SU-DHL-6 (cell line): ENCODE measurements at regions not wholly inside any gene's neighbourhood (a gene's known extent, or its start where the extent isn't known, plus 50 kb on each side); places are given as distances from the start of the nearest gene placed in this dataset.

Experiments used
- H2AFZ ChIP-seq: fragments of 200-600 bp; sonication (generic); 2 replicates; pipeline ENCODE4 v1.6.1; 2014; ENCODE audit warnings: low read depth, mild to moderate bottlenecking, moderate library complexity, mixed read lengths, antibody characterized with exemption, low read length; ENCODE audit not compliant: severe bottlenecking
- H3F3A ChIP-seq: fragments of 200-600 bp; shearing (Covaris generic); 2 replicates; pipeline ENCODE4 v1.6.0; 2016; ENCODE audit warnings: antibody characterized with exemption, mild to moderate bottlenecking; ENCODE audit not compliant: insufficient read depth
- H3K27ac ChIP-seq: fragments of 200-600 bp; sonication (generic); 2 replicates; pipeline ENCODE4 v1.5.1; 2016; ENCODE audit warnings: low read depth, mild to moderate bottlenecking, low read length, moderate library complexity, mixed read lengths
- H3K27me3 ChIP-seq: fragments of 200-600 bp; sonication (generic), shearing (Covaris generic); 2 replicates; pipeline ENCODE4 v1.6.0; 2014; ENCODE audit warnings: mild to moderate bottlenecking, low read length
- H3K36me3 ChIP-seq: fragments of 200-600 bp; sonication (generic); 2 replicates; pipeline ENCODE4 v1.6.1; 2014; ENCODE audit warnings: mild to moderate bottlenecking, low read length, mixed read lengths
- H3K4me2 ChIP-seq: fragments of 300-600, 200-600 bp; shearing (Covaris generic), sonication (generic); 2 replicates; pipeline ENCODE4 v1.6.0; 2014; ENCODE audit warnings: low read length, low read depth, mild to moderate bottlenecking; ENCODE audit not compliant: poor library complexity, severe bottlenecking
- H3K4me3 ChIP-seq: fragments of 200-600 bp; sonication (generic); 2 replicates; pipeline ENCODE4 v1.5.1; 2014; ENCODE audit warnings: antibody characterized with exemption, low read length, mild to moderate bottlenecking, mixed read lengths; ENCODE audit not compliant: insufficient read depth, poor library complexity, severe bottlenecking
- H3K79me2 ChIP-seq: fragments of 200-600 bp; sonication (generic); 2 replicates; pipeline ENCODE4 v1.6.1; 2014; ENCODE audit warnings: mild to moderate bottlenecking, low read length, moderate library complexity; ENCODE audit not compliant: insufficient read depth
- H3K9ac ChIP-seq: fragments of 200-600 bp; sonication (generic); 2 replicates; pipeline ENCODE4 v1.7.0; 2014; ENCODE audit warnings: mild to moderate bottlenecking, low read length
- H3K9me2 ChIP-seq: fragments of 200-600 bp; sonication (generic); replicated peaks from 2 replicates; pipeline ENCODE4 v1.6.1; 2014; ENCODE audit warnings: low read length; ENCODE audit not compliant: insufficient read depth
- H3K9me3 ChIP-seq: fragments of 200-600 bp; sonication (generic); 2 replicates; pipeline ENCODE4 v1.6.1; 2014; ENCODE audit warnings: low read length, mixed read lengths; ENCODE audit not compliant: insufficient read depth
- H4K20me1 ChIP-seq: fragments of 200-600 bp; sonication (generic); 2 replicates; pipeline ENCODE4 v1.6.1; 2014; ENCODE audit warnings: low read depth, mild to moderate bottlenecking, antibody characterized with exemption, low read length, moderate library complexity, mixed read lengths
- EZH2phosphoT487 ChIP-seq: fragments of 200-600 bp; sonication (generic), shearing (Covaris generic); conservative IDR thresholded peaks from 2 replicates; pipeline ENCODE4 v1.6.1; 2018; ENCODE audit warnings: mild to moderate bottlenecking, antibody characterized with exemption, low read length, moderate library complexity, mixed read lengths
- TF ChIP-seq, protein P1 (sequence below): fragments of 200-600 bp; sonication (generic); IDR thresholded peaks from one replicate; pipeline ENCODE4 v1.5.1; 2017; ENCODE audit warnings: antibody characterized with exemption, mild to moderate bottlenecking, low read length, moderate library complexity; ENCODE audit not compliant: insufficient read depth, poor library complexity, severe bottlenecking

DNA sequence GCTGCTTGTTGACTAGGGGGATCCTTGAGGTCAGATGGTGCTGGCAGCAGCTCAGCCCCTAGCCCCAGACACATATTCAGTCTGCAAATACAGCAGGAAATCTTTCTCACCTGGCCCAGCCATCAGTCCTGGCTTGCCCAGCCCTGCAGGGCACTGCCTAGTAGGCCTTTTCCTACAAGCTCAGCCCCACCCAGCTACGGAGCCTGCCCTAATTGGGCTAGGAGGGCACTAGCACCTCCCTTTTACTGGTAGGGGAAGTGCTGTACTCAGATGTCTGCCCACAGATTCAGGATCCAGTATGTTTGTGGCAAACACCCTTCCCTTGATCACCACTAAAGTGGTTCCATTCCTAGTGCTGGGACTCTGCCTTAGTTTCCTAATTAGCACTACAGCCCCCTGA is 257.1 kb upstream of the CADM1 start:
- no peaks in the 10 kb centered on the region for H3F3A ChIP-seq

DNA sequence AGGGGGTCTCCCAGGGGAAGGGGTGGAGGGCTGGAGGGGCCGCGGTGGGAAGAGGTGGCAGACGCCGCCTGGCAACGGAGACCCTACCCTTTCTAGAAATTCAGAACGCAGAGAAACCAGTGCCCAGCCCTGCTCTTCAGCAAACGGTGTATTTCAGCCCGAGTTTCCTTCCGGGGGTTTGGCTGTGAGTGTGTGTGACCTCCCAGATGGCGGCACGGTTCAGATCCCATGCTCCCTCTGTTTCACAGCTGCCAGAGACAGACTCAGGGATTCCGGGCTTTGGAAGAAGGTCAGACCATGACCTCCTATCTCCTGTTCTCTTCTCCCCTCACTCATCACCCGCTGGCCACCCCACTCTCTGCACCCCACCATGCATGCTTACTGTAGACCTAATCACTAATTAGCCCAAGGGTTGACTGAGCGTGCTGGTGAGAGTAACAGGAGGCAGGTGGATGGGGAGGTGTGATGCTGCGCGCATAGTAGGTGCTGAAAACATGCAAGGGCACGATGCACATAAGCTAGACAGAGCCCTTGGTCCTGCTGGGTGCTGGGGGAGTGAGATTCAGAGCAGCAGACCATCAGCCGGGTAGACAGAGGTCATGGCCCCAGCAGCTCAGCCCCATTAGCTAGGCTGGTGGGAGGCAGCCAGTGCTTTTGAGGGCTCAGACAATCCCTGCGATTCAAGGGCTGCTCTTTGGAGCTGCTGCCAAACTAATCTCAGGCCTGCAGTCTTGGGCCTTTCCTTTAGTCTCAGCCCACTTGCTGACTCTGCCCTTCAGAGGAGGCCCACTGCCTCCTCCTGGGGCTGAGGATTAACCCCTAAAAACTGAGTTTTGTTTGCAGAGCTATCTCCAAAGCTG is 256.5 kb upstream of the CADM1 start:
- no peaks in the 10 kb centered on the region for H3F3A ChIP-seq
- H3K9me2 ChIP-seq = no peaks in the 10 kb centered on the region
- H3K27me3 ChIP-seq = no peaks in the 10 kb centered on the region
- H2AFZ ChIP-seq = no peak overlapping the region
- H3K4me2 ChIP-seq = no peak overlapping the region
- no peaks in the 10 kb centered on the region for H3K79me2 ChIP-seq
- no peak overlapping the region for H3K9ac ChIP-seq
- H3K4me3 ChIP-seq = no peak overlapping the region
- no peaks in the 10 kb centered on the region for H4K20me1 ChIP-seq
- H3K27ac ChIP-seq = no peak overlapping the region
- no peaks in the 10 kb centered on the region for H3K9me3 ChIP-seq
- H3K36me3 ChIP-seq = no peaks in the 10 kb centered on the region
- TF ChIP-seq, protein P1, sequence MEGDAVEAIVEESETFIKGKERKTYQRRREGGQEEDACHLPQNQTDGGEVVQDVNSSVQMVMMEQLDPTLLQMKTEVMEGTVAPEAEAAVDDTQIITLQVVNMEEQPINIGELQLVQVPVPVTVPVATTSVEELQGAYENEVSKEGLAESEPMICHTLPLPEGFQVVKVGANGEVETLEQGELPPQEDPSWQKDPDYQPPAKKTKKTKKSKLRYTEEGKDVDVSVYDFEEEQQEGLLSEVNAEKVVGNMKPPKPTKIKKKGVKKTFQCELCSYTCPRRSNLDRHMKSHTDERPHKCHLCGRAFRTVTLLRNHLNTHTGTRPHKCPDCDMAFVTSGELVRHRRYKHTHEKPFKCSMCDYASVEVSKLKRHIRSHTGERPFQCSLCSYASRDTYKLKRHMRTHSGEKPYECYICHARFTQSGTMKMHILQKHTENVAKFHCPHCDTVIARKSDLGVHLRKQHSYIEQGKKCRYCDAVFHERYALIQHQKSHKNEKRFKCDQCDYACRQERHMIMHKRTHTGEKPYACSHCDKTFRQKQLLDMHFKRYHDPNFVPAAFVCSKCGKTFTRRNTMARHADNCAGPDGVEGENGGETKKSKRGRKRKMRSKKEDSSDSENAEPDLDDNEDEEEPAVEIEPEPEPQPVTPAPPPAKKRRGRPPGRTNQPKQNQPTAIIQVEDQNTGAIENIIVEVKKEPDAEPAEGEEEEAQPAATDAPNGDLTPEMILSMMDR = no peak
- no peak for TF ChIP-seq EZH2phosphoT487

More for the DNA sequence above, 257.1 kb upstream of the CADM1 start:
- TF ChIP-seq, protein P1 = no peak
- no peak for TF ChIP-seq EZH2phosphoT487
- no peaks in the 10 kb centered on the region for H3K27me3 ChIP-seq
- H3K9ac ChIP-seq = no peak overlapping the region
- H3K4me2 ChIP-seq = no peak overlapping the region
- no peaks in the 10 kb centered on the region for H3K9me2 ChIP-seq
- H3K36me3 ChIP-seq = no peaks in the 10 kb centered on the region
- H4K20me1 ChIP-seq = no peaks in the 10 kb centered on the region
- H3K9me3 ChIP-seq = no peaks in the 10 kb centered on the region
- no peak overlapping the region for H3K27ac ChIP-seq
- H3K4me3 ChIP-seq = no peak overlapping the region
- H3K79me2 ChIP-seq = no peaks in the 10 kb centered on the region
- H2AFZ ChIP-seq = no peak overlapping the region

DNA sequence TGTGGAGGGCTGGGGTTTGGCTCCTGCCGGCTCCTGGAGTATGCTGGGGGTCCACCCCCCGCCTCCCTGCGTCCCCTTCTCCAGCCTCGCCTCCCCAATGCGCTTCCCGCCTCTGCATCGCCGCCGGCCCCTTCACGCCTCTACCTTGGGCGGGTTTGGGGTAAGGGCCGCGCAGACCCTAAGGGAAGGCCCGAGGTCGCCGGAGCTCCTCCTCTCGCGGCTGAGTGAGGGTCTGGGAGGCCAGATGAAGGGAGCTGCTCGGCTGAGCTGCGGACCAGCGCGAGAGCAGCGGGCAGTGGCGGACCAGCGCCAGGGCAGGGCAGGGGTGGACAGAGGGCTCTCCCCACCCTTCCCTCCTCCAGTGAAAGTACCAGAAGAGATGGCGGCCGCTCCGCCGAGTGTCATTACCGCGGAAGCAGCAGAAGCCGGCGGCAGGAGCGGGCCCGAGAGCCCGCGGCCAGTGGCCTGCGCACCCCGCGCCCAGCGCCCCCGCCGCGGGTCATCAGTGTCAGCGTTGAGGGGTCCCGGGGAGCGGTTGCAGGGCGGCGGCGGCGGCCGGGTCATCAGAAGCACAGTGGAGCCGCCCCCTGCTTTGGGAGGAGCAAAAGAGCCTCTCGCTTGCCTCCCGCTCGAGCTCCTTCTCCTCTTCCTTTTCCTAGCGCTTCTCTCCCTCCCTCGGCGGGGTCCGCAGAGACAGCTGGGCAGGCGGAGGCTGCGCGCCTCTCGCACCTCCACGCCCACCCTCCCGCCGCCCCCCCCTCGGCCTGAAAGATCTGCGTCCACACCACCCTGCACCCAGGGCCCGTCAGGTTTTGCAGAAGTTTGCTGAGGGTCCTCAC is 255.6 kb upstream of the CADM1 start:
- TF ChIP-seq, protein P1 = no peak
- TF ChIP-seq EZH2phosphoT487 = no peak
- Histone ChIP-seq H3K9me2 (no peaks in the 10 kb centered on the region), H3K27me3 (no peaks in the 10 kb centered on the region), H3K79me2 (no peaks in the 10 kb centered on the region), H2AFZ (no peak overlapping the region), H3F3A (no peaks in the 10 kb centered on the region), H3K27ac (no peak overlapping the region), H3K9ac (no peak overlapping the region), H3K36me3 (no peaks in the 10 kb centered on the region), H3K4me2 (no peak overlapping the region), H3K9me3 (no peaks in the 10 kb centered on the region), H4K20me1 (no peaks in the 10 kb centered on the region), H3K4me3 (no peak overlapping the region)
